Spinal cord (tissue), 9 donors: ENCODE measurements at regions not wholly inside any gene's neighbourhood (a gene's known extent, or its start where the extent isn't known, plus 50 kb on each side); places are given as distances from the start of the nearest gene placed in this dataset.

Experiments used
- DNase-seq, 6 donors: peaks; one replicate each; pipeline versions ENCODE4 v3.0.0 to v3.0.0-alpha.2; 2013 to 2015; ENCODE audit warnings: low spot score in 6 of 6, low read depth in 4 of 6
- H3K27ac ChIP-seq: one replicate; pipeline ENCODE4 v1.5.1; 2013; ENCODE audit warnings: low read depth, low read length, control low read depth
- H3K27me3 ChIP-seq: one replicate; pipeline ENCODE4 v1.6.1; 2013; ENCODE audit warnings: low read length; ENCODE audit not compliant: control insufficient read depth, insufficient read depth
- H3K36me3 ChIP-seq: one replicate; pipeline ENCODE4 v1.6.1; 2013; ENCODE audit warnings: low read length; ENCODE audit not compliant: control insufficient read depth, insufficient read depth
- H3K4me1 ChIP-seq: one replicate; pipeline ENCODE4 v1.6.1; 2013; ENCODE audit warnings: low read length; ENCODE audit not compliant: control insufficient read depth, insufficient read depth
- H3K4me3 ChIP-seq: one replicate; pipeline ENCODE4 v1.5.1; 2013; ENCODE audit warnings: low read depth, low read length, control low read depth
- H3K9me3 ChIP-seq: one replicate; pipeline ENCODE4 v1.6.1; 2013; ENCODE audit warnings: low read length; ENCODE audit not compliant: control insufficient read depth, insufficient read depth
- WGBS: methylation state at CpG from one replicate; pipeline ENCODE4 v1.1.5; 2013; ENCODE audit warnings: missing lambda C conversion rate; ENCODE audit not compliant: insufficient coverage; 5-methylcytosine and 5-hydroxymethylcytosine counted together
- donor health status: healthy.

- no CpG with 5 or more reads among the region's 1 CpG for WGBS
- Histone ChIP-seq H3K27ac (no peak overlapping the region), H3K4me1 (no peaks in the 10 kb centered on the region), H3K27me3 (no peaks in the 10 kb centered on the region), H3K36me3 (no peaks in the 10 kb centered on the region), H3K9me3 (no peaks in the 10 kb centered on the region), H3K4me3 (no peak overlapping the region)
- no peak for DNase-seq
Observed at GRCh38 chr2:125560855-125561254, 1095.1 kb upstream of the GYPC start.

GRCh38 chr2:125561302-125561701 is 1094.7 kb upstream of the GYPC start:
- WGBS: no CpG with 5 or more reads among the region's 3 CpGs

GRCh38 chr2:125562924-125563323 is 1093.0 kb upstream of the GYPC start:
- Histone ChIP-seq H3K36me3 (no peaks in the 10 kb centered on the region), H3K27ac (no peak overlapping the region), H3K4me1 (no peaks in the 10 kb centered on the region), H3K27me3 (no peaks in the 10 kb centered on the region), H3K9me3 (no peaks in the 10 kb centered on the region), H3K4me3 (no peak overlapping the region)
- no peak for DNase-seq

More at GRCh38 chr2:125561302-125561701, 1094.7 kb upstream of the GYPC start:
- Histone ChIP-seq H3K4me1 (no peaks in the 10 kb centered on the region), H3K36me3 (no peaks in the 10 kb centered on the region), H3K27ac (no peak overlapping the region), H3K4me3 (no peak overlapping the region), H3K27me3 (no peaks in the 10 kb centered on the region), H3K9me3 (no peaks in the 10 kb centered on the region)
- no peak for DNase-seq

- H3K36me3 ChIP-seq: no peaks in the 10 kb centered on the region
- WGBS: no CpG with 5 or more reads among the region's 4 CpGs
- no peaks in the 10 kb centered on the region for H3K27me3 ChIP-seq
- no peaks in the 10 kb centered on the region for H3K4me1 ChIP-seq
- DNase-seq: no peak
- H3K4me3 ChIP-seq: no peak overlapping the region
- H3K9me3 ChIP-seq: no peaks in the 10 kb centered on the region
- H3K27ac ChIP-seq: no peak overlapping the region
Observed at GRCh38 chr2:125564471-125564870, 1091.5 kb upstream of the GYPC start.

- Histone ChIP-seq H3K27ac (no peak overlapping the region), H3K36me3 (no peaks in the 10 kb centered on the region), H3K4me1 (no peaks in the 10 kb centered on the region), H3K9me3 (no peaks in the 10 kb centered on the region), H3K27me3 (no peaks in the 10 kb centered on the region), H3K4me3 (no peak overlapping the region)
- WGBS: 81% methylated on average over 1 of the region's 3 CpGs
- DNase-seq: no peak
Observed at GRCh38 chr2:125566422-125566821, 1089.5 kb upstream of the GYPC start.

- DNase-seq: no peak
- Histone ChIP-seq H3K27me3 (no peaks in the 10 kb centered on the region), H3K36me3 (no peaks in the 10 kb centered on the region), H3K27ac (no peak overlapping the region), H3K9me3 (no peaks in the 10 kb centered on the region), H3K4me3 (no peak overlapping the region), H3K4me1 (no peaks in the 10 kb centered on the region)
- no CpG with 5 or more reads among the region's 3 CpGs for WGBS
Observed at GRCh38 chr2:125567100-125567499, 1088.9 kb upstream of the GYPC start.

GRCh38 chr2:125572660-125573059 is 1083.3 kb upstream of the GYPC start:
- Histone ChIP-seq H3K4me3 (no peak overlapping the region), H3K9me3 (no peaks in the 10 kb centered on the region), H3K27me3 (no peaks in the 10 kb centered on the region), H3K36me3 (no peaks in the 10 kb centered on the region), H3K4me1 (no peaks in the 10 kb centered on the region), H3K27ac (no peak overlapping the region)
- DNase-seq: no peak
- WGBS: 100% methylated on average over 1 of the region's 2 CpGs

- Histone ChIP-seq H3K27me3 (no peaks in the 10 kb centered on the region), H3K9me3 (no peaks in the 10 kb centered on the region), H3K27ac (no peak overlapping the region), H3K36me3 (no peaks in the 10 kb centered on the region), H3K4me1 (no peaks in the 10 kb centered on the region), H3K4me3 (no peak overlapping the region)
- DNase-seq: no peak
- WGBS: no CpG with 5 or more reads among the region's 2 CpGs
Observed at GRCh38 chr2:125573432-125573831, 1082.5 kb upstream of the GYPC start.

- Histone ChIP-seq H3K27me3 (no peaks in the 10 kb centered on the region), H3K27ac (no peak overlapping the region), H3K4me3 (no peak overlapping the region), H3K9me3 (no peaks in the 10 kb centered on the region), H3K4me1 (no peaks in the 10 kb centered on the region), H3K36me3 (no peaks in the 10 kb centered on the region)
- peak in 1 of 6 donors; percentile 13 for DNase-seq
- WGBS: 78% methylated on average over 1 of the region's 3 CpGs
Observed at GRCh38 chr2:125576558-125576957, 1079.4 kb upstream of the GYPC start.

- Histone ChIP-seq H3K4me3 (no peak overlapping the region), H3K36me3 (no peaks in the 10 kb centered on the region), H3K9me3 (no peaks in the 10 kb centered on the region), H3K27ac (no peak overlapping the region), H3K27me3 (no peaks in the 10 kb centered on the region), H3K4me1 (no peaks in the 10 kb centered on the region)
- 31% methylated on average over 4 of the region's 4 CpGs for WGBS
- DNase-seq: no peak
Observed at GRCh38 chr2:125581557-125581956, 1074.4 kb upstream of the GYPC start.
